ENCODE measurements at regions not wholly inside any gene's neighbourhood (a gene's known extent, or its start where the extent isn't known, plus 50 kb on each side); places are given as distances from the start of the nearest gene placed in this dataset.

DNA sequence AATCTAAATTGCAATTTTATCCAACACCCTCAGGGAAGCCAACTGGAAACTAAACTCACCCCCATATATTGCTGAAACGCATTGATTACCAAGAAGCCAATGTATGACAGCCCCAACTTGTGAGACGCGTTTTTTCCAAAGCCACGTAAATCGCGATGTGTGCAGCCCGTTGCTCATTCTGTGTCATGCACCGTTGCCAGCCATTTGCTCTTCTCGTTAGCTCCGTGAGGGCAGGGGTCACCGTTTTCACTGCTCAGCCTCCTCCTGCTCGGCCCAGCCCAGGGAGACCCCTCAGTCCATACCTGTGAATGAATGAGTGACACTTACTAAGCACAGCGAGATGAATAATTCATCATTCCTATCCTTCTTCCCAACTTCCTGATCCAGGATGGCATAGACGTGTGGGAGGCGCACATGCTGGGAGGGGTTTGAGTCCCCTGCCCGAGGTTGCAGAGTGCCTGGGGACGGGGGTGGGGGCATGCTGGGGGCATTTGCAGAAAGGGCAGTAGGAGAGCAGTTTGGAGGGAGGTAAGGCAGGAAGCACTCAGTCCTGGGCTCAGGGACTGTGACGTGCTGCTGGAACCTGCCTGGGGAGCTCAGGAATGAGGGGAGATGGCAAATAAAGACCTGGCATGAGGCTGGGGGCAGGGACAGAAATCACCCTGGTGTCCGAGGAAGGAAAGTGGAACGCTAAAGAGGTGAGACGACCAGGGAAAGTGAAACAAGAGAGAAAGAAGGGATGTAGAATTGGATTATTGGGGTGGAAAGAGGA is 104.2 kb upstream of the SDK1 start:
- no peak for DNase-seq

DNA sequence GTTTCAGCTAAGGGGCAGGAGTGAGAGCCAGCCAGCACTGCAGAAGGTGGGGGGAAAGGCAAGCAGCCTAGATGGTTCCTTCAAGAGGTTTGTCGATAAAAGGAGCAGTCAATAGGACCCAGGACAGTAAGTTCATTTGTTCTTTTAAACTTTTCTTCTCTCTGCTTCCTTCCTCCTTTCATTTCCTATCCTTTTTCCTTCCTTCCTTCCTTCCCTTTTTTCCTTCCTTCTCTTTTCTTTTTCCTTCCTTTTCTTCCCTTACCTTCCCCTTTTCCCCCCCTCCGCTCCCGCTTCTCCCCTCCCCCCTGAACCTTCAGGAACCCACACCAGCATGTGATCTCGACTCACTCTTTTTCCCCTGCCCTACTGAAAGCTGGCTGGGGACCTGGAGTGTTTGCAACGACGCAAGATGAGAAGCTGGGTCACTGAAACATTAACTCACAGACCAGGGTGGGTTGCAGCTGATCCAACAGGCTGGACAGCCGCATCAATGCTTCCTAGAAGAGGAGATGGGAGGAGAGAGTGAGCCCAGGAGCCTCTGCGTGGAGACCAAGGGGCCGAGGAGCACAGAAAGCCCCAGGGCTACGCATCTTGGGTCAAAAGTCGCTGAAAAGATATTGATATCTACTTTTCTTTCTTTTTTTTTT is 103.4 kb upstream of the SDK1 start:
- no peak for DNase-seq

- no peak for DNase-seq
Observed at GRCh38 chr7:3198316-3198715, 102.7 kb upstream of the SDK1 start.

DNA sequence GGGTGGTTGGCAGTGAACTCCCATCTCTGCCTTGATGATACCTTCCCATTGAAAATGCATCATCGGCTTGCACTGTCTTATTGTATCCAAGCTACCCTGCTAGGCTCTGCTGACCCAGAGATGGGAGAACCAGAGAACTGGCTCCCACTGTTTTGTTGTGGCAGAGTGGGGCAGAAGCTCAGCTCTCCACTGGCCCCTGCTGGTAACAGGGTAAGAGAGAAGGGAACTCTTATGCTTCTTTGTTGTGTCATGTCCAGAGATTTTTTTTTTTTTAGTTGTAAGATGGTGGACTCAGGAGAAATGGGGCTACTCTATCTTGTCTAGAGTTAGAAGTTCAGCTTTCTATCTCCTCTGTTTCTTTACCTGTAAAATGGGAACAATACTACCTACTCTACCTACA is 100.5 kb upstream of the SDK1 start:
- peak; percentile 3 for DNase-seq

DNA sequence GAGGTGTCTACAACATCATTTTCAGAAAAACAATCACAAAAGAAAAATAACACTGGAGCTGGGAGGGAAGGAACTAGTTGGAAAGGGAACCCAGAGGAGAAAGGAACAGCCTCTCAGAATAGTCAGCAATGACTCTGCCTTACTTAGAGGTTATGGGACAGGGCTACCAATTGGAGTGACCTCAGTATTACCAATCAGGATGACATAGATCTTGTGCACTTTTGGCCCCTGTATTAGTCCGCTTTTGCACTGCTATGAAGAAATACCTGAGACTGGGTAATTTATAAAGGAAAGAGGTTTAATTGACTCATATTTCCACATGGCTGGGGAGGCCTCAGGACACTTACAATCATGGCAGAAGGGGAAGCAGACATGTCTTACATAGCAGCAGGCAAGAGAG is 99.7 kb upstream of the SDK1 start:
- DNase-seq = no peak

- no peak for DNase-seq
Observed at GRCh38 chr7:3201937-3202710, 98.9 kb upstream of the SDK1 start.

DNA sequence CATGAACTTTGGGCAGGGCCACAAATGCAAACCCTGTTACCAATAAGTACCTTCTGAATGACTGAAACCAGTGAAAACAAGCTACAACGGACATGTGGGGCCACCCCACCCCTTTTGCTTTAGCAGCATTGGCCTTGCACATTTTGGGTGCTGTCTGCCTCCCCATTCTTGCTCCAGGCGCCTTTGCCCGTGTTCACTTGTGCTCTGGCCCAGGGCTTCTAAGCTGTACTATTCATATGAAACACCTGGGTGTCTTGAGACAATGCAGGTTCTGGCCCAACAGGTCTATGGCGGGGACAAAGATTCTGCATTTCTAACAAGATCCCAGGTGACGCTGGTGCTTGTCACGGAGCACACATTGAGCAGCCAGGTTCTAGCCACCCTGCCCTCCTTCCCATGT is 96.5 kb upstream of the SDK1 start:
- DNase-seq = no peak

DNA sequence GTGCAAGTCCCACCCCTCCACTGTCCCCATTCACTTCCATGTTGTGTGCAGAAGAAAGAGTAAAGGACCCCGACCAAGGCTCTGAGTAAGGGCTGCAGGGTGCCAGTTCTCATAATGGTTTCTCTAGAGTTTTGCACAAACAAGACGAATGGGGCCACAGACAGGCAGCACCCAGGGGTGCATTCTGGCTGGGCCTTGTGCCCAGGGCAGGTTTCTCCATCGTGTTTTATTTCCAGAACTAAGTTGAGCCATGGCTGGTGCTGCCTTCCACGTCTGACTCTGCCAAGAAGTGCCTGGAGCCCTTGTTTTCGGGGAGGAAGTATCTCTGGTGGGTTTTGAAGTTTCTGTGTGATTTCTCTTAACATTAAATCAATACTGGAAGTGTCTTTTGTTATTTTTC is 95.0 kb upstream of the SDK1 start:
- no peak for DNase-seq

GRCh38 chr7:3206771-3207191 is 94.3 kb upstream of the SDK1 start:
- no peak for DNase-seq

GRCh38 chr7:3207387-3207902 is 93.6 kb upstream of the SDK1 start:
- no peak for DNase-seq

GRCh38 chr7:3210531-3210930 is 90.5 kb upstream of the SDK1 start:
- no peak for DNase-seq

DNA sequence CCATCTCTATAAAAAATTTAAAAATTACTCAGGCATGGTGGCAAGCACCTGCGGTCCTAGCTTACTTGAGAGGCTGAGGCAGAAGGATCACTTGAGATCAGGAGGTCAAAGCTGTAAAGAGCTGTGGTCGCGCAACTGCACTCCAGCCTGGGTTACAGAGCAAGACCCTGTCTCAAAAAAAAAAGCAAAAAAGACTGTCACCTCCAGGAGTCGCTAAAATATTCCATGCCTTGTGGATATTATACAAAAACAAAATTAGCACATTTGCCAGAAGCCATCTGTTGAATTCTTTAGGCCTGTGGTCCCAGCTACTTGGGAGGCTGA is 87.0 kb upstream of the SDK1 start:
- no peak for DNase-seq

DNA sequence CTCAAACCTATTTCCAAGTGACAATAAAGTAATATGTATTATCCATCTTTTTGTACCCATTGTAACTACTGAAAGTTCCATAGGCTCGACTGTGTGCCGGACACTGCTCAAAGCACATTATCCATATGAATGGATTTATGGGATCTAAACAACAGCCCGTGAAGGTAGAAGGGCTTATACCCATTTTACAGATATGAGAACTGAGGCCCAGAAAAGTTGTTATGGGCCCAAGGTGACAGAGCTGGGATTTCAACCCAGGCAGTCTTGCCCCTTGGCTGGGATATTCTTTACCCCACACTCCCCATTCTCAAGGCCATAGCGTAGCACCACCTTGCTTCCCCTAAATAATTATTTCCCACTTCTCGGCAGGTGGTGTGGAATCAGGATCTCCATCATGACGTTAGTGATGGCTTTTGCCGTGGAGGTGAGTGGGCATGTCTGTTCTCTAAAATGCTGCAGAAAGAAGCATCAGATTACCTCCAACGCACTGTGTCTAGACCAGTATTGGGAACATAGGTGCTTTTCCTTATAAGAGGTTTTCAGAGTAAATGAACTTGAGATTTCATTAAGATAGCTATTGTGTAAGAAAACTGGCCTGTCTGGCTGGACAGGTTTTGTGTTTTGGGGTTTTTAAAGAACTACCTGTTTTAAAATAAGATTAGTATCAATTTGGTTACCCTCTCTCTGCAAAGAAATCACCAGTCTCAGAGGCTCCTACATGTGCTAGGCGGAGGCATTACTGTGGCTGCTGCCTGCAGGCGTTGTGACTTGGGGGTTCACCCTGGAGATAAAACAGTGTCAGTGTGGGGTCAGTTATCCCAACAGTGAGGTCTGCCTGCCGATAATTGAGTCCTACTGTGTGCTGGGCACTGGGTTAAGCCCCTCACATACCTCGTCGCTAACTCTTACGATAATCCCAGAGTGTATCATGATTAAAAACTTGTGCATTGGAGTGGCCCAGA is 85.1 kb upstream of the SDK1 start:
- no peak for DNase-seq

GRCh38 chr7:3217166-3217565 is 83.9 kb upstream of the SDK1 start:
- DNase-seq = no peak

DNA sequence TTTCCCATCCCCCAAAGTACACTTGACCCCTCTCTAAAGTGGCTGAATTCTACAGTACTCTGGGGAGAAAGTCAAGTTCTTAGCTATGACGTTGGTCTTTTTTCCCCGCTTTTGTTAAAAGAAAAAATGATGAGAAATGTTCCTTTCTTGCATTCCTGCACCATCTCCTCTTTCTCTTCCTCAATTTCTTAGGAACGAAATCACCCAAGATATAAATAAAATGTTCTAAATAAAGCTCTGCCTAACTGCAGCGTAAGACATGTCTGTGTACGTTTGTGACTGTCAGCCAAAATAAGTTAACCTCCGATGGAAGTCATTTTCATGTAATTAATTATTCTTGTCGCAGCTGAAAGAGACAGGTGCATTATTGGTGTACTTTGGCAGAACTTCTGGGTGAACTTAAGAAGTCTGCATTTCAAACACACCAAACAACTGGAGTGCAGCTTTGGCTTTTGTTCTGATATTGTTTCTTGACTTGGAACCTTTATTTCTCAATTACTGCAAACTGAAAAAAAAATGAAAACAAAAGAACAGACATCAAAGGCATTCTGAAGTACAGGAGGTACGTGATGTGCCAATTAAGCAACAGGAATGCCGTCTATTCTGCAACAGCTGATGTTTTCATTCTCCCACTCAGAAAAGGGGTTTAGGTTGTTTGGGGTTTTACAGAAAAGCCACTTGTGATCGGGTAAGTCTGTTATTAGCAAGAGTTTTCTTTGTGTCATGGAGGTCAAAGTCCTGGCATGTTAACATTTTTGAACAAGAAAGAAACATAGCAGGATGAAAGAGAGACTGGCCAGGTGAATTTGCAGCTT is 82.4 kb upstream of the SDK1 start:
- DNase-seq = no peak

GRCh38 chr7:3229904-3230470 is 71.1 kb upstream of the SDK1 start:
- no peak for DNase-seq

DNA sequence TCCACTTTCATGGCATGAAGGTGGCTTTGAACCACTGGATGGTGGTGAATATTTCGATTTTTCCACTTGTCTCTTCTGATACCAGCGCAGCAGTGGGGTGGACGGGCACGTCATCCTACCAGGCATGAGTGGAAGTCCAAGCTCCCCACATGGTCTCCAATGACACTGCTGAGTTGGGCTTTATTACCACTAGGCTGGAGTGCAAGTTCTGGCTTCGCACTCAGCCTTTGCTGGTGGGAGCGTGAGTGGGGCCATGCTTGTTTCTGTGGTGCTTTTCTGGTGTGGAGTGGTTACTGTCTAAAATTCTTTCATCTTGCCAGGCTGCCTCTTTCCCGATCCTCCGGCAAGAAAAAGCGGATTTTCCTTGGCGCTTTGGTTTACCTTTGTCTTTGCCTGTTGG is 70.1 kb upstream of the SDK1 start:
- no peak for DNase-seq

- no peak for DNase-seq
Observed at GRCh38 chr7:3232228-3232627, 68.8 kb upstream of the SDK1 start.

- no peak for DNase-seq
Observed at GRCh38 chr7:3233301-3233700, 67.8 kb upstream of the SDK1 start.

DNA sequence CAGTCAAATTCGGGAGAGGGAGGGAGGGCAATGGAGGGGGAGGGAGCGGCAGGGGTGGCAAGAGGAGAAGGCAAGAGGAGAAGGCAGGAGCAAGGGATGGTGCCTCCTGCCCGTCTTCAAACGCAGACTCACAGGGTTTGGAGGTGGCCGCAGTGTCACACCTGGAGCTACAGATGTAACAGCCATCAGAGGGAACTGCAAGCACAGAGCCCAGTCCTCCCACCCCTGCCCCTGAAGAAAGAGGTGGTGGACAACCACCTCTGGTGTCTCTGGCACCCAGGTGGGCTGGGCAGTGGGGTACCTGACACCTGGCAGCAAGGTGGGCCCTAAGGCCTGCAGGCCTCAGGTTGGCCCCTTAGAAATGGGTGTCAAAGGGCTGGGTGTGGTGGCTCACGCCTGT is 67.0 kb upstream of the SDK1 start:
- DNase-seq = no peak

DNA sequence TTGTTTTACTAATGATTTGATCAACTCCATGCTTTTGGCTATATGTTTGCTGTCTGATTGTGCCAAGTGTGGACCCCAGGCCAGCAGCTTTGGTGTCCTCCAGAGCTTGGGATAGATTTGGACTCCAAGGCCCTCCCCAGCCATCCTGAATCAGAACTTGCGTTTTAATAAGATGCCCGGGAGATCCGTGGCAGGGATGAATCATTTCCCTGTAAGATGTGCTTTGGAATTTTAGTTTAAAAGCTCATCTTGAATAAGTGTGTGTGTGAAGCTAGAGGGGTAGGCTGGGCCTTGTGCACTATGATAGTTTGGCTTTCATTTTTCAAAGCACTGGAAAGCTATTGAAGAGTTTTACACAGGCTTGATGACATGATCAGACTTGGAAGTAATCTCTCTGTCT is 66.2 kb upstream of the SDK1 start:
- no peak for DNase-seq

GRCh38 chr7:3235322-3235721 is 65.7 kb upstream of the SDK1 start:
- no peak for DNase-seq

Measured in stimulated activated CD4-positive, alpha-beta T cell treated with anti-CD3 and anti-CD28 coated beads, Interleukin-4, amount 100 ng/mL, for 1 hour (primary cell).